ENCODE measurements at regions not wholly inside any gene's neighbourhood (a gene's known extent, or its start where the extent isn't known, plus 50 kb on each side); places are given as distances from the start of the nearest gene placed in this dataset.

DNA sequence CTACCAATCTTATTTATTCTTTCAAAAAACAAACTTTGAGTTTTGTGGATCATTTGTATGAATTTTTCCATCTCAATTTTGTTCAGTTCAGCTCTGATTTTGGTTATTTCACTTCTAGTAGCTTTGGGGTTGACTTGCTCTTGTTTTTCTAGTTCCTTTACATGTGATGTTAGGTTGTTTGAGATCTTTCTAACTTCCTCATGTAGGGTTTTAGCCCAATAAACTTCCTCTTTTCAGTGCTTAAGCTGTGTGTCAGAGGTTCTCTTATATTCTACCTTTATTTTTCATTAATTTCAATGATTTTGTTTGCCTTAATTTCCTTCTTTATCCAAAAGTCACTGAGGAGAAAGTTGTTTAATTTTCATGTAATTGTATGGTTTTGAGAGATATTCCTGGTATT, 860.4 kb upstream of the FBXO33 start:
- H3K9me3 ChIP-seq (replicated peaks in 1 of 2; ENCODE audit: control insufficient read depth in 1 of 2, insufficient read depth in 1 of 2, low read length in 2 of 2), result peaks cover 10 to 17% of the 10 kb centered on the region in 2 donors

GRCh38 chr14:40282196-40282595, 850.0 kb upstream of the FBXO33 start:
- intact Hi-C loops (cut with micrococcal nuclease), result no loop called here
- H3K27me3 Mint-ChIP-seq (ENCODE audit: low read depth in 3 of 3), result no peaks in the 10 kb centered on the region
- no peak overlapping the region for H3K27ac ChIP-seq (ENCODE audit: low read depth in 1 of 2, low read length in 2 of 2)
- WGBS (ENCODE audit: insufficient coverage), result no CpG with 5 or more reads among the region's 1 CpG
- H3K36me3 Mint-ChIP-seq, result no peaks in the 10 kb centered on the region
- no peak for DNase-seq
- H3K9me3 ChIP-seq (replicated peaks in 1 of 2; ENCODE audit: control insufficient read depth in 1 of 2, insufficient read depth in 1 of 2, low read length in 2 of 2), result peaks cover 0 to 5% of the 10 kb centered on the region in 2 donors
- H3K79me2 ChIP-seq (ENCODE audit: insufficient read depth, low read length), result no peaks in the 10 kb centered on the region
- H3K9me3 Mint-ChIP-seq, result peaks cover 0 to 8% (median 3%) of the 10 kb centered on the region in 7 donors
- H3K4me1 ChIP-seq (ENCODE audit: control insufficient read depth in 1 of 2, insufficient read depth in 2 of 2, low read length in 2 of 2), result no peaks in the 10 kb centered on the region
- no peaks in the 10 kb centered on the region for H3K27me3 ChIP-seq (ENCODE audit: control insufficient read depth in 2 of 2, insufficient read depth in 2 of 2, low read length in 2 of 2)
- no peak overlapping the region for H3K27ac Mint-ChIP-seq
- no peaks in the 10 kb centered on the region for H4K20me1 ChIP-seq (ENCODE audit: insufficient read depth, low read length)
- no peak overlapping the region for H3K9ac ChIP-seq (ENCODE audit: insufficient read depth, low read length, poor library complexity, severe bottlenecking)
- H3K4me2 ChIP-seq (replicated peaks; ENCODE audit: extremely low read depth, low read length, poor library complexity, severe bottlenecking), result no peak overlapping the region
- no peak for TF ChIP-seq CTCF (IDR thresholded peaks at IDR 0.05)
- H3K4me3 Mint-ChIP-seq, result no peak overlapping the region
- H3K4me3 ChIP-seq (replicated peaks in 1 of 3; ENCODE audit: low read depth in 2 of 3, low read length in 3 of 3), result no peak overlapping the region
- H3K4me1 Mint-ChIP-seq, result no peaks in the 10 kb centered on the region
- H3K36me3 ChIP-seq (replicated peaks in 1 of 2; ENCODE audit: control insufficient read depth in 1 of 2, insufficient read depth in 2 of 2, low read length in 2 of 2), result no peaks in the 10 kb centered on the region
- no peak overlapping the region for H2AFZ ChIP-seq (ENCODE audit: insufficient read depth, low read depth, low read length, poor library complexity, severe bottlenecking)

More for the DNA sequence above, 860.4 kb upstream of the FBXO33 start:
- Histone ChIP-seq H3K27me3 (ENCODE audit: control insufficient read depth in 2 of 2, insufficient read depth in 2 of 2, low read length in 2 of 2) (no peaks in the 10 kb centered on the region), H3K9ac (ENCODE audit: insufficient read depth, low read length, poor library complexity, severe bottlenecking) (no peak overlapping the region), H3K79me2 (ENCODE audit: insufficient read depth, low read length) (no peaks in the 10 kb centered on the region), H2AFZ (ENCODE audit: insufficient read depth, low read depth, low read length, poor library complexity, severe bottlenecking) (no peak overlapping the region), H3K4me3 (replicated peaks in 1 of 3; ENCODE audit: low read depth in 2 of 3, low read length in 3 of 3) (no peak overlapping the region), H3K4me2 (replicated peaks; ENCODE audit: extremely low read depth, low read length, poor library complexity, severe bottlenecking) (no peak overlapping the region), H3K27ac (ENCODE audit: low read depth in 1 of 2, low read length in 2 of 2) (no peak overlapping the region), H4K20me1 (ENCODE audit: insufficient read depth, low read length) (no peaks in the 10 kb centered on the region), H3K4me1 (ENCODE audit: control insufficient read depth in 1 of 2, insufficient read depth in 2 of 2, low read length in 2 of 2) (no peaks in the 10 kb centered on the region), H3K36me3 (replicated peaks in 1 of 2; ENCODE audit: control insufficient read depth in 1 of 2, insufficient read depth in 2 of 2, low read length in 2 of 2) (no peaks in the 10 kb centered on the region)
- Mint-ChIP-seq H3K36me3 (no peaks in the 10 kb centered on the region), H3K27me3 (ENCODE audit: low read depth in 3 of 3) (peaks cover 0 to 1% (median 0%) of the 10 kb centered on the region in 3 donors), H3K27ac (no peak overlapping the region), H3K9me3 (peaks cover 4 to 18% (median 8%) of the 10 kb centered on the region in 7 donors), H3K4me3 (no peak overlapping the region), H3K4me1 (no peaks in the 10 kb centered on the region)
- intact Hi-C loops (cut with micrococcal nuclease), result no loop called here
- no peak for TF ChIP-seq CTCF (IDR thresholded peaks at IDR 0.05)
- no peak for DNase-seq
